ENCODE measurements at regions not wholly inside any gene's neighbourhood (a gene's known extent, or its start where the extent isn't known, plus 50 kb on each side); places are given as distances from the start of the nearest gene placed in this dataset.

- TF ChIP-seq EP300 (IDR thresholded peaks at IDR 0.05; ENCODE audit: borderline replicate concordance) (no peak), TAF1 (IDR thresholded peaks at IDR 0.05; ENCODE audit: low read depth) (no peak), CREB1 (IDR thresholded peaks at IDR 0.05; ENCODE audit: low read depth) (no peak)
- TF ChIP-seq, protein P1, sequence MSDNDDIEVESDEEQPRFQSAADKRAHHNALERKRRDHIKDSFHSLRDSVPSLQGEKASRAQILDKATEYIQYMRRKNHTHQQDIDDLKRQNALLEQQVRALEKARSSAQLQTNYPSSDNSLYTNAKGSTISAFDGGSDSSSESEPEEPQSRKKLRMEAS (IDR thresholded peaks at IDR 0.05), result no peak
Observed at GRCh38 chr15:91624353-91624968, 229.0 kb upstream of the SLCO3A1 start.

GRCh38 chr15:91625506-91625905, 228.0 kb upstream of the SLCO3A1 start:
- TF ChIP-seq, protein P2, sequence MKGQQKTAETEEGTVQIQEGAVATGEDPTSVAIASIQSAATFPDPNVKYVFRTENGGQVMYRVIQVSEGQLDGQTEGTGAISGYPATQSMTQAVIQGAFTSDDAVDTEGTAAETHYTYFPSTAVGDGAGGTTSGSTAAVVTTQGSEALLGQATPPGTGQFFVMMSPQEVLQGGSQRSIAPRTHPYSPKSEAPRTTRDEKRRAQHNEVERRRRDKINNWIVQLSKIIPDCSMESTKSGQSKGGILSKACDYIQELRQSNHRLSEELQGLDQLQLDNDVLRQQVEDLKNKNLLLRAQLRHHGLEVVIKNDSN (IDR thresholded peaks at IDR 0.05), result no peak
- TF ChIP-seq CREB1 (IDR thresholded peaks at IDR 0.05; ENCODE audit: low read depth) (no peak), NFIC (IDR thresholded peaks at IDR 0.05) (no peak), FOXM1 (IDR thresholded peaks at IDR 0.05; ENCODE audit: borderline replicate concordance, low read depth) (no peak), EGR1 (IDR thresholded peaks at IDR 0.05) (no peak), TAF1 (IDR thresholded peaks at IDR 0.05; ENCODE audit: low read depth) (no peak)

DNA sequence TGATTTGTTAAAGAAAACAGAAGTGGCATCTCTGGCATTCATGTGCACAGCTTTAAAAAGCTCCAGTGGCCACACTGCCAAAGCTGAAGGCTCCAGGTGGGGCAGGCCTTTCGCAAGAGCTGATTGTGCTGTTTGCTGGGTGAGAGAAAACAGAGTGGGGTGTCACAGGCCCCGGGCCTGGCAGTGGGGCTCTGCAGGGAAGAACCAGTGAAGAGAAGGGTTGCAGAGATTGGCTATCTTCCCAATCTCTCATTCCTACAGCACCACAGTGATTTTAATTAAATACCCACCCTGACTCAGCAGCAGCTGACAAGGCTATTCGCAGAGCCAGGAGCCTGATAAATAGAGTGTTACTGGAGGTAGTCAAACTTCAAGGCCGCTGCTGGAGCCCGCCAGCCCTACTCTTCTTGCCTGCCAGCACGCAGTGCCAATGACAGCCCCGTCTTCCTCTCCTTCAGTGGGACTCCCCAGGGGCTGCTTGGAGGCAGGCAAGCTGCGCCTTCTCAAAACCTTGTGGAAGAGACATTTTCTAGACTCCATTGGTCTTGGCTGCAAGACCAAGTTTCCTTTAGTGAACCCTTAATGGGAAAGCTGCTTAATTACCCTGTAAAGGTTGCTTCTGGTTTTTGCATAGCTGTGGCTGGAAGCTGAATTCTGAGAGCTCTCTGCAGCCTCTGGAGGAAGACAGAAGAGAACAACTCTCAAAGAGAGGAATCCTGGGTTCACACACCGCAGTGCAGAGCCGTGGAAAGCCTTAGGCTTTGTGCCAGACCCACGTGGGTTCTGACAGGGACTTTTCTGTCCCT, 225.8 kb upstream of the SLCO3A1 start:
- TF ChIP-seq TEAD4 (IDR thresholded peaks at IDR 0.05) (no peak), CREB1 (IDR thresholded peaks at IDR 0.05; ENCODE audit: low read depth) (no peak), RAD21 (IDR thresholded peaks at IDR 0.05; ENCODE audit: low read depth) (no peak), CEBPB (IDR thresholded peaks at IDR 0.05) (no peak), ZBTB7A (IDR thresholded peaks at IDR 0.05; ENCODE audit: low read depth) (no peak), FOXM1 (IDR thresholded peaks at IDR 0.05; ENCODE audit: borderline replicate concordance, low read depth) (no peak), TAF1 (IDR thresholded peaks at IDR 0.05; ENCODE audit: low read depth) (no peak), NFIC (IDR thresholded peaks at IDR 0.05) (no peak), TCF12 (IDR thresholded peaks at IDR 0.05; ENCODE audit: low read depth) (no peak), EGR1 (IDR thresholded peaks at IDR 0.05) (no peak), EP300 (IDR thresholded peaks at IDR 0.05; ENCODE audit: borderline replicate concordance) (no peak), YY1 (IDR thresholded peaks at IDR 0.05; ENCODE audit: low read depth) (no peak)
- TF ChIP-seq, protein P3, sequence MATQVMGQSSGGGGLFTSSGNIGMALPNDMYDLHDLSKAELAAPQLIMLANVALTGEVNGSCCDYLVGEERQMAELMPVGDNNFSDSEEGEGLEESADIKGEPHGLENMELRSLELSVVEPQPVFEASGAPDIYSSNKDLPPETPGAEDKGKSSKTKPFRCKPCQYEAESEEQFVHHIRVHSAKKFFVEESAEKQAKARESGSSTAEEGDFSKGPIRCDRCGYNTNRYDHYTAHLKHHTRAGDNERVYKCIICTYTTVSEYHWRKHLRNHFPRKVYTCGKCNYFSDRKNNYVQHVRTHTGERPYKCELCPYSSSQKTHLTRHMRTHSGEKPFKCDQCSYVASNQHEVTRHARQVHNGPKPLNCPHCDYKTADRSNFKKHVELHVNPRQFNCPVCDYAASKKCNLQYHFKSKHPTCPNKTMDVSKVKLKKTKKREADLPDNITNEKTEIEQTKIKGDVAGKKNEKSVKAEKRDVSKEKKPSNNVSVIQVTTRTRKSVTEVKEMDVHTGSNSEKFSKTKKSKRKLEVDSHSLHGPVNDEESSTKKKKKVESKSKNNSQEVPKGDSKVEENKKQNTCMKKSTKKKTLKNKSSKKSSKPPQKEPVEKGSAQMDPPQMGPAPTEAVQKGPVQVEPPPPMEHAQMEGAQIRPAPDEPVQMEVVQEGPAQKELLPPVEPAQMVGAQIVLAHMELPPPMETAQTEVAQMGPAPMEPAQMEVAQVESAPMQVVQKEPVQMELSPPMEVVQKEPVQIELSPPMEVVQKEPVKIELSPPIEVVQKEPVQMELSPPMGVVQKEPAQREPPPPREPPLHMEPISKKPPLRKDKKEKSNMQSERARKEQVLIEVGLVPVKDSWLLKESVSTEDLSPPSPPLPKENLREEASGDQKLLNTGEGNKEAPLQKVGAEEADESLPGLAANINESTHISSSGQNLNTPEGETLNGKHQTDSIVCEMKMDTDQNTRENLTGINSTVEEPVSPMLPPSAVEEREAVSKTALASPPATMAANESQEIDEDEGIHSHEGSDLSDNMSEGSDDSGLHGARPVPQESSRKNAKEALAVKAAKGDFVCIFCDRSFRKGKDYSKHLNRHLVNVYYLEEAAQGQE (IDR thresholded peaks at IDR 0.05; ENCODE audit: low read depth), result no peak
- TF ChIP-seq, protein P1 (IDR thresholded peaks at IDR 0.05), result no peak

DNA sequence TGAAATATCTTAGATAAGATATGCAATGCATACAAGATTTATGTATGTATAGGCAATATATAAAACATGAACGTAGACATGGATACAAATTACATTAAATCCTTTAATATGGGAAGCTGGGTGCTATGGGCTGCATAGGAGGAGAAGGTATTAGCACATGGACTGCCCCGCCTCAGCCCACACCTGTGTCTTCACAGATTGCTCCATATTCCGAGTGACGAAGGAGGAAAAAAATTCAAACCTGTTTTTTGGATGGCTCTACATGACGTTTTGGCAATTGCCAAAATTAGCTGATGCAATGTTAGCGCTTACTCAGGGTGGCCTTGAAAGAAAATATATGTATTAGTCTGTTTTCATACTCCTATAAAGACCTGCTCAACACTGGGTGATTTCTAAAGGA, 223.4 kb upstream of the SLCO3A1 start:
- TF ChIP-seq, protein P1 (IDR thresholded peaks at IDR 0.05), result no peak
- TF ChIP-seq EGR1 (IDR thresholded peaks at IDR 0.05), result no peak
- TF ChIP-seq RAD21 (IDR thresholded peaks at IDR 0.05; ENCODE audit: low read depth), result no peak
- no peak for TF ChIP-seq NFIC (IDR thresholded peaks at IDR 0.05)
- no peak for TF ChIP-seq FOXM1 (IDR thresholded peaks at IDR 0.05; ENCODE audit: borderline replicate concordance, low read depth)
- no peak for TF ChIP-seq TCF12 (IDR thresholded peaks at IDR 0.05; ENCODE audit: low read depth)
- TF ChIP-seq EP300 (IDR thresholded peaks at IDR 0.05; ENCODE audit: borderline replicate concordance), result no peak

- no peak for TF ChIP-seq TAF1 (IDR thresholded peaks at IDR 0.05; ENCODE audit: low read depth)
- TF ChIP-seq, protein P3 (IDR thresholded peaks at IDR 0.05; ENCODE audit: low read depth), result no peak
- no peak for TF ChIP-seq ZBTB7A (IDR thresholded peaks at IDR 0.05; ENCODE audit: low read depth)
- TF ChIP-seq FOXM1 (IDR thresholded peaks at IDR 0.05; ENCODE audit: borderline replicate concordance, low read depth), result no peak
- TF ChIP-seq, protein P1 (IDR thresholded peaks at IDR 0.05), result no peak
- TF ChIP-seq YY1 (IDR thresholded peaks at IDR 0.05; ENCODE audit: low read depth), result no peak
- TF ChIP-seq, protein P2 (IDR thresholded peaks at IDR 0.05), result no peak
- TF ChIP-seq EP300 (IDR thresholded peaks at IDR 0.05; ENCODE audit: borderline replicate concordance), result no peak
- TF ChIP-seq NFIC (IDR thresholded peaks at IDR 0.05), result no peak
- no peak for TF ChIP-seq CEBPB (IDR thresholded peaks at IDR 0.05)
- TF ChIP-seq RAD21 (IDR thresholded peaks at IDR 0.05; ENCODE audit: low read depth), result no peak
- no peak for TF ChIP-seq EGR1 (IDR thresholded peaks at IDR 0.05)
- TF ChIP-seq CREB1 (IDR thresholded peaks at IDR 0.05; ENCODE audit: low read depth), result no peak
- no peak for TF ChIP-seq TCF12 (IDR thresholded peaks at IDR 0.05; ENCODE audit: low read depth)
- no peak for TF ChIP-seq TEAD4 (IDR thresholded peaks at IDR 0.05)
Observed at GRCh38 chr15:91632176-91632575, 221.3 kb upstream of the SLCO3A1 start.
